A549 (cell line): ENCODE measurements at regions not wholly inside any gene's neighbourhood (a gene's known extent, or its start where the extent isn't known, plus 50 kb on each side); places are given as distances from the start of the nearest gene placed in this dataset.

Experiments
- ATAC-seq, 2 experiments: fragments of 200-7000 bp in 1 of 2; fragments of >200 bp in 1 of 2; cut with Nextera tagmentation in 1 of 2; cut with Tn5 transposase in 1 of 2; 3 replicates each; pipeline versions ENCODE4 v1.8.0 to v1.9.1; 2018 to 2020; ENCODE audit warnings: mild to moderate bottlenecking in 1 of 2, moderate library complexity in 1 of 2
- CTCF ChIA-PET: fragments of 300-600 bp; sonication (Branson Sonifier 250); formaldehyde crosslinking; extraction: SDS; loops from one replicate; lab custom pipeline; 2021; ENCODE audit warnings: antibody characterized with exemption, inconsistent platforms; lab: Yijun Ruan, JAX
- POLR2A ChIA-PET: fragments of 350-600 bp; formaldehyde crosslinking; extraction: SDS; loops from one replicate; lab custom pipeline; 2021; ENCODE audit warnings: antibody characterized with exemption, inconsistent platforms; lab: Yijun Ruan, JAX
- DNase-seq, 2 experiments: peaks; one replicate each; pipeline versions ENCODE4 v3.0.0 to v3.0.0-alpha.2; 2011 to 2016; ENCODE audit warnings: low read depth in 1 of 2, low spot score in 1 of 2
- FAIRE-seq: peaks from 2 replicates; lab custom pipeline; 2011; peaks lifted over from hg19 to GRCh38; lab: Jason Lieb, UNC
- H3K27ac ChIP-seq, 2 experiments: fragments of >200 bp; sonication (Bioruptor Twin); formaldehyde crosslinking; 3 replicates each; pipeline ENCODE4 v1.5.1; 2016 to 2017
- H3K4me1 ChIP-seq: fragments of >200 bp; sonication (Bioruptor Twin); formaldehyde crosslinking; 3 replicates; pipeline ENCODE4 v1.6.1; 2016
- H3K4me2 ChIP-seq: fragments of >200 bp; sonication (Bioruptor Twin); formaldehyde crosslinking; 3 replicates; pipeline ENCODE4 v1.6.1; 2016
- H3K4me3 ChIP-seq: fragments of >200 bp; sonication (Bioruptor Twin); formaldehyde crosslinking; 3 replicates; pipeline ENCODE4 v1.5.1; 2016
- H3K9me3 ChIP-seq: fragments of >200 bp; sonication (Bioruptor Twin); formaldehyde crosslinking; 3 replicates; pipeline ENCODE4 v1.6.1; 2016
- CBX2 ChIP-seq: fragments of 200-600 bp; sonication (generic); IDR thresholded peaks from 2 replicates; pipeline ENCODE4 v1.6.1; 2016; ENCODE audit warnings: low read depth, mild to moderate bottlenecking, borderline replicate concordance
- EHMT2 ChIP-seq: fragments of 200-600 bp; sonication (generic); IDR thresholded peaks from 2 replicates; pipeline ENCODE4 v1.6.1; 2016; ENCODE audit warnings: antibody characterized with exemption, low read depth, mild to moderate bottlenecking, moderate library complexity
- GATA3 ChIP-seq: IDR thresholded peaks from 2 replicates; pipeline ENCODE4 v1.6.1; 2012; ENCODE audit warnings: borderline replicate concordance
- KDM5A ChIP-seq: fragments of 200-600 bp; sonication (generic); IDR thresholded peaks from 2 replicates; pipeline ENCODE4 v1.6.1; 2016; ENCODE audit warnings: antibody characterized with exemption, mild to moderate bottlenecking
- MAFK ChIP-seq: fragments of 450-650 bp; IDR thresholded peaks from 2 replicates; pipeline ENCODE4 v1.6.1; 2014; ENCODE audit not compliant: partially characterized antibody
- NFE2L2 ChIP-seq: fragments of 150-350 bp; conservative IDR thresholded peaks from 2 replicates; pipeline ENCODE4 v1.6.1; 2014; ENCODE audit warnings: low read length
- PHF8 ChIP-seq: fragments of 200-600 bp; sonication (generic); IDR thresholded peaks from 2 replicates; pipeline ENCODE4 v1.6.1; 2016; ENCODE audit warnings: low read depth, mild to moderate bottlenecking, antibody characterized with exemption, moderate library complexity, borderline replicate concordance
- POLR2A ChIP-seq: IDR thresholded peaks from 2 replicates; pipeline ENCODE4 v1.6.1; 2012; ENCODE audit warnings: mild to moderate bottlenecking, low read length
- POLR2AphosphoS2 ChIP-seq: conservative IDR thresholded peaks from 2 replicates; pipeline ENCODE4 v1.6.1; 2012; ENCODE audit warnings: low read length, improper control_type of control experiment, inconsistent platforms
- RNF2 ChIP-seq: fragments of 200-600 bp; sonication (generic); IDR thresholded peaks from 2 replicates; pipeline ENCODE4 v1.6.1; 2016; ENCODE audit warnings: low read depth, mild to moderate bottlenecking, antibody characterized with exemption, moderate library complexity, borderline replicate concordance
- SMC3 ChIP-seq: fragments of >200 bp; sonication (Bioruptor Twin); formaldehyde crosslinking; IDR thresholded peaks from 3 replicates; pipeline ENCODE4 v1.6.1; 2018; ENCODE audit warnings: inconsistent platforms
- SREBF2 ChIP-seq: fragments of 450-650 bp; IDR thresholded peaks from 2 replicates; pipeline ENCODE4 v1.6.1; 2014; ENCODE audit warnings: mild to moderate bottlenecking, moderate library complexity
- ZC3H11A ChIP-seq: fragments of 450-650 bp; IDR thresholded peaks from 2 replicates; pipeline ENCODE4 v1.6.1; 2014; ENCODE audit warnings: antibody characterized with exemption, mild to moderate bottlenecking
- ZFP36 ChIP-seq: fragments of 450-650 bp; IDR thresholded peaks from 2 replicates; pipeline ENCODE4 v1.6.1; 2014; ENCODE audit warnings: borderline replicate concordance; ENCODE audit not compliant: partially characterized antibody
- ZSCAN20 ChIP-seq: fragments of 250-450 bp; sonication (Bioruptor Pico); IDR thresholded peaks from 2 replicates; pipeline ENCODE4 v1.8.0; 2022; ENCODE audit warnings: mild to moderate bottlenecking, moderate library complexity
- WGBS: methylation state at CpG from one replicate; pipeline ENCODE4 v1.1.6; 2017; ENCODE audit errors: missing lambda C conversion rate; 5-methylcytosine and 5-hydroxymethylcytosine counted together
- TF ChIP-seq, protein P1 (sequence below): IDR thresholded peaks from 2 replicates; pipeline ENCODE4 v1.6.1; 2012
- TF ChIP-seq, protein P2 (sequence below): fragments of >200 bp; sonication (Bioruptor Twin); formaldehyde crosslinking; IDR thresholded peaks from 3 replicates; pipeline ENCODE4 v1.6.1; 2016
- TF ChIP-seq, protein P3 (sequence below): IDR thresholded peaks from 2 replicates; pipeline ENCODE4 v1.6.1; 2012
- TF ChIP-seq, protein P4 (sequence below): fragments of 150-350 bp; IDR thresholded peaks from 2 replicates; pipeline ENCODE4 v1.6.1; 2014; ENCODE audit warnings: low read depth, mild to moderate bottlenecking, low read length

DNA sequence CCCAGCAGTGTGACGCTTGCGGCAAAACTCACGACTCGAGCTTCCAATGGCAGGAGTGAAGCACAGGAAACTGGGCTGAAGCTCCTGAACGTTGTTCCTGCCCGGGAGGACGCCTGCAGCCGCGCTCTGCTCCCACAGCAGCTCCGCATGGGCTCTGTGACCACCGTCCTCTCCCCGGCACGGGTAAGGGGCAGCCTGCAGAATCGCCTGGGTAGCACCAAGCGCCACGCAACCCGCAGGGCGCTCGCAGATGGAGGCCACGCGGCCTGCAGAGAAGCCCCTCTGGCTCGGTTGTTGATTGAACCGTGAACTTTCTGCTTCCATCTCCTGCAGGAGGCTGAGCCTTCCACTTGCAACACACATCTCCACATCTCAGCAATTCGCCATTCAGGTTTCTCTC lies 63.3 kb upstream of the ZNF236 start:
- H3K4me1 ChIP-seq = no peaks in the 10 kb centered on the region
- no peak overlapping the region for H3K4me3 ChIP-seq
- DNase-seq = no peak
- no peak for ATAC-seq
- no peaks in the 10 kb centered on the region for H3K9me3 ChIP-seq
- ChIA-PET CTCF (no interaction called here), POLR2A (no interaction called here)
- H3K27ac ChIP-seq = no peak overlapping the region
- no peak for FAIRE-seq
- no peak for TF ChIP-seq GATA3
- TF ChIP-seq POLR2AphosphoS2 = no peak
- TF ChIP-seq CBX2 = no peak
- TF ChIP-seq ZSCAN20 (CRISPR knock-in tag) = no peak
- TF ChIP-seq NFE2L2 = no peak
- TF ChIP-seq KDM5A = no peak
- TF ChIP-seq, protein P1, sequence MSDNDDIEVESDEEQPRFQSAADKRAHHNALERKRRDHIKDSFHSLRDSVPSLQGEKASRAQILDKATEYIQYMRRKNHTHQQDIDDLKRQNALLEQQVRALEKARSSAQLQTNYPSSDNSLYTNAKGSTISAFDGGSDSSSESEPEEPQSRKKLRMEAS = no peak
- no peak for TF ChIP-seq SMC3
- TF ChIP-seq, protein P2, sequence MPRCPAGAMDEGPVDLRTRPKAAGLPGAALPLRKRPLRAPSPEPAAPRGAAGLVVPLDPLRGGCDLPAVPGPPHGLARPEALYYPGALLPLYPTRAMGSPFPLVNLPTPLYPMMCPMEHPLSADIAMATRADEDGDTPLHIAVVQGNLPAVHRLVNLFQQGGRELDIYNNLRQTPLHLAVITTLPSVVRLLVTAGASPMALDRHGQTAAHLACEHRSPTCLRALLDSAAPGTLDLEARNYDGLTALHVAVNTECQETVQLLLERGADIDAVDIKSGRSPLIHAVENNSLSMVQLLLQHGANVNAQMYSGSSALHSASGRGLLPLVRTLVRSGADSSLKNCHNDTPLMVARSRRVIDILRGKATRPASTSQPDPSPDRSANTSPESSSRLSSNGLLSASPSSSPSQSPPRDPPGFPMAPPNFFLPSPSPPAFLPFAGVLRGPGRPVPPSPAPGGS = no peak
- TF ChIP-seq PHF8 = no peak
- no peak for TF ChIP-seq RNF2
- TF ChIP-seq SREBF2 = no peak
- 75% methylated on average over 22 of the region's 24 CpGs for WGBS
- H3K4me2 ChIP-seq = no peak overlapping the region

DNA sequence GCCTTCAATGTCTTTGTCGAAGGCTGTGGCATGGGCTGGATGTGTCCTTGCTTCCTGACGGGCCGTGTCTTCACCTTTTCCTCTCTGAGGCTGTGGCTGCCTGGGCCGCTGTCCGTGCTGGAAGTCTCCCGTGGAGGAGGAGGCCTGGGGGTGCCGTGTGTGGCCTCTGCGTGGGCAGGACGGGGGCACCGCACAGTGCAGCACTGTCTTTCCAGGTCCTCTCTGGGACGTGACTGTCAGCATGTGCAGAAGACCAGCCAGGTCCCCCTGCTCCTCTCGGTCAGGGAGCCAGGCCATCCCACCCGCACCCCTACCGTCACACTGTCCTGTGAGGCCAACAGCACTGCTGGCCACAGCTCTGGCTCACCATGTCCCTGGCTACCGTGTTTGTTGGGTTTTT lies 64.4 kb upstream of the ZNF236 start:
- 73% methylated on average over 10 of the region's 15 CpGs for WGBS
- H3K4me2 ChIP-seq = no peak overlapping the region
- H3K4me1 ChIP-seq = no peaks in the 10 kb centered on the region
- no peak overlapping the region for H3K27ac ChIP-seq
- CTCF ChIA-PET = no interaction called here
- no peak; a peak in 1 of 6 replicates for ATAC-seq
- TF ChIP-seq, protein P2 = no peak
- TF ChIP-seq EHMT2 = no peak
- TF ChIP-seq NFE2L2 = no peak
- no peak for TF ChIP-seq ZC3H11A
- TF ChIP-seq, protein P3, sequence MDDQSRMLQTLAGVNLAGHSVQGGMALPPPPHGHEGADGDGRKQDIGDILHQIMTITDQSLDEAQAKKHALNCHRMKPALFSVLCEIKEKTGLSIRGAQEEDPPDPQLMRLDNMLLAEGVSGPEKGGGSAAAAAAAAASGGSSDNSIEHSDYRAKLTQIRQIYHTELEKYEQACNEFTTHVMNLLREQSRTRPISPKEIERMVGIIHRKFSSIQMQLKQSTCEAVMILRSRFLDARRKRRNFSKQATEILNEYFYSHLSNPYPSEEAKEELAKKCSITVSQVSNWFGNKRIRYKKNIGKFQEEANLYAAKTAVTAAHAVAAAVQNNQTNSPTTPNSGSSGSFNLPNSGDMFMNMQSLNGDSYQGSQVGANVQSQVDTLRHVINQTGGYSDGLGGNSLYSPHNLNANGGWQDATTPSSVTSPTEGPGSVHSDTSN = no peak
- no peak for FAIRE-seq
- no peaks in the 10 kb centered on the region for H3K9me3 ChIP-seq
- POLR2A ChIA-PET = no interaction called here
- DNase-seq = no peak
- no peak overlapping the region for H3K4me3 ChIP-seq

DNA sequence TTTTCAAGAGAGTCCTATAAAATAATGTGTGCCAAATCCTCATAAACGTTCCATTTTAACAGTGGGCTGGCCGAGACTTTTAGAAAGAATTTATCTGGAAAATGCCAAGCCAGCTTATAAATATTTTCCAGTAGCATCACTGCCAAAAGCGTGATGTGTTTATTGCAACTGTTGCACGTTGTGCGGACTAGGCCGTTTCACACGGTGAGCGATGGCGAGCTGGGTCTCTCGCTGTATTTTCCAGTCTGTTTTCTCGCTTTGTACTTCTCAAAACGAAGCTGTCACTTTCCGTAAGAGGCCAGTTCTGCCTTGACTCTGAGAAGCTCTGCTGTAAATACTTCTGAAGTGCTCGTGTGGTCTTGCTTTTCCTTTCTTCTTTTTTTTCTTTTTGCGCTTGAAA lies 65.0 kb upstream of the ZNF236 start:
- Histone ChIP-seq H3K4me3 (no peak overlapping the region), H3K4me2 (no peak overlapping the region), H3K4me1 (no peaks in the 10 kb centered on the region), H3K27ac (no peak overlapping the region), H3K9me3 (no peaks in the 10 kb centered on the region)
- no peak for TF ChIP-seq ZFP36
- TF ChIP-seq, protein P2 = no peak
- no peak for TF ChIP-seq KDM5A
- TF ChIP-seq, protein P4, sequence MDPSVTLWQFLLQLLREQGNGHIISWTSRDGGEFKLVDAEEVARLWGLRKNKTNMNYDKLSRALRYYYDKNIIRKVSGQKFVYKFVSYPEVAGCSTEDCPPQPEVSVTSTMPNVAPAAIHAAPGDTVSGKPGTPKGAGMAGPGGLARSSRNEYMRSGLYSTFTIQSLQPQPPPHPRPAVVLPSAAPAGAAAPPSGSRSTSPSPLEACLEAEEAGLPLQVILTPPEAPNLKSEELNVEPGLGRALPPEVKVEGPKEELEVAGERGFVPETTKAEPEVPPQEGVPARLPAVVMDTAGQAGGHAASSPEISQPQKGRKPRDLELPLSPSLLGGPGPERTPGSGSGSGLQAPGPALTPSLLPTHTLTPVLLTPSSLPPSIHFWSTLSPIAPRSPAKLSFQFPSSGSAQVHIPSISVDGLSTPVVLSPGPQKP = no peak
- TF ChIP-seq MAFK = no peak
- TF ChIP-seq POLR2A = no peak
- FAIRE-seq (no peak), ATAC-seq (no peak), DNase-seq (no peak)
- WGBS = 82% methylated on average over 15 of the region's 15 CpGs
- CTCF ChIA-PET = no interaction called here
- POLR2A ChIA-PET = no interaction called here
